Ovary (tissue), 7 donors: ENCODE measurements at regions not wholly inside any gene's neighbourhood (a gene's known extent, or its start where the extent isn't known, plus 50 kb on each side); places are given as distances from the start of the nearest gene placed in this dataset.
"Not testable (repeated sequence)": the region's sequence is repeated elsewhere in the genome, so short reads cannot be mapped to it uniquely, and the experiment has no call there.

ENCODE experiments used
- DNase-seq, 5 donors: peaks; one replicate each; pipeline ENCODE4 v3.0.0-alpha.2; 2019 to 2020
- H3K27ac ChIP-seq, 2 donors: fragments of 200-600 bp; one replicate each; pipeline versions ENCODE4 v1.5.1 to v1.8.0; 2019 to 2022
- H3K27me3 ChIP-seq: fragments of 200-600 bp; one replicate; pipeline ENCODE4 v1.8.0; 2022
- H3K36me3 ChIP-seq: fragments of 200-600 bp; sonication (generic); one replicate; pipeline ENCODE4 v1.5.1; 2019
- H3K4me1 ChIP-seq: one replicate; pipeline ENCODE4 v1.8.1; 2013; ENCODE audit warnings: mild to moderate bottlenecking, moderate library complexity; ENCODE audit not compliant: insufficient read depth
- H3K4me3 ChIP-seq: fragments of 200-600 bp; sonication (generic); one replicate; pipeline ENCODE4 v1.5.1; 2017
- H3K9me3 ChIP-seq, 2 donors: fragments of 200-600 bp in 1 of 2; sonication (generic) in 1 of 2; one replicate each; pipeline versions ENCODE4 v1.5.1 to v1.8.1; 2013 to 2019; ENCODE audit warnings: mild to moderate bottlenecking in 1 of 2, moderate library complexity in 1 of 2
- EP300 ChIP-seq: sonication (generic); formaldehyde crosslinking; IDR thresholded peaks from one replicate; pipeline ENCODE4 v1.6.1; 2017; ENCODE audit warnings: antibody characterized with exemption
- POLR2A ChIP-seq: fragments of 450-650 bp; IDR thresholded peaks from one replicate; pipeline ENCODE4 v1.6.1; 2017; ENCODE audit warnings: antibody characterized with exemption, mild to moderate bottlenecking, moderate library complexity
- WGBS, 3 donors: extraction: QIAGEN DNeasy Blood & Tissue Kit in 1 of 3; methylation state at CpG; one replicate each; pipeline versions ENCODE4 v1.1.5 to v1.1.7; 2013 to 2017; 5-methylcytosine and 5-hydroxymethylcytosine counted together
- intact Hi-C, 4 donors: fragments of 100-400 bp; cut with DNase I; formaldehyde crosslinking; loops; one replicate each; pipeline versions ENCODE4 v1.11.0 to v1.15.1; 2022 to 2023
- TF ChIP-seq, protein P1 (sequence below), 3 donors: fragments of 450-650 bp in 2 of 3; fragments of 200-600 bp in 1 of 3; IDR thresholded peaks; one replicate each; pipeline versions ENCODE4 v1.5.1 to v1.8.0; 2016 to 2022; ENCODE audit warnings: antibody characterized with exemption in 3 of 3, mild to moderate bottlenecking in 1 of 3
- donor health status: DM: no; HTN: no; CAD: no; lungs with moderate emphysema.
- donor health status: DM: no; HTN: no; CAD: no.
- donor health status: Bipolar disorder and iron deficiency.
- donor health status: DM: no; HTN: no; CAD: no.
- donor health status: DM: yes; HTN: yes; CAD: no.

GRCh38 chr2:182545420-182546167 lies 118.8 kb upstream of the PDE1A start:
- H3K4me3 ChIP-seq = no peak overlapping the region
- H3K9me3 ChIP-seq = no peaks in the 10 kb centered on the region
- intact Hi-C loops = no loop called here
- H3K36me3 ChIP-seq = no peaks in the 10 kb centered on the region
- TF ChIP-seq EP300 = no peak
- no peak for TF ChIP-seq POLR2A
- TF ChIP-seq, protein P1, sequence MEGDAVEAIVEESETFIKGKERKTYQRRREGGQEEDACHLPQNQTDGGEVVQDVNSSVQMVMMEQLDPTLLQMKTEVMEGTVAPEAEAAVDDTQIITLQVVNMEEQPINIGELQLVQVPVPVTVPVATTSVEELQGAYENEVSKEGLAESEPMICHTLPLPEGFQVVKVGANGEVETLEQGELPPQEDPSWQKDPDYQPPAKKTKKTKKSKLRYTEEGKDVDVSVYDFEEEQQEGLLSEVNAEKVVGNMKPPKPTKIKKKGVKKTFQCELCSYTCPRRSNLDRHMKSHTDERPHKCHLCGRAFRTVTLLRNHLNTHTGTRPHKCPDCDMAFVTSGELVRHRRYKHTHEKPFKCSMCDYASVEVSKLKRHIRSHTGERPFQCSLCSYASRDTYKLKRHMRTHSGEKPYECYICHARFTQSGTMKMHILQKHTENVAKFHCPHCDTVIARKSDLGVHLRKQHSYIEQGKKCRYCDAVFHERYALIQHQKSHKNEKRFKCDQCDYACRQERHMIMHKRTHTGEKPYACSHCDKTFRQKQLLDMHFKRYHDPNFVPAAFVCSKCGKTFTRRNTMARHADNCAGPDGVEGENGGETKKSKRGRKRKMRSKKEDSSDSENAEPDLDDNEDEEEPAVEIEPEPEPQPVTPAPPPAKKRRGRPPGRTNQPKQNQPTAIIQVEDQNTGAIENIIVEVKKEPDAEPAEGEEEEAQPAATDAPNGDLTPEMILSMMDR (IDR thresholded peaks at IDR 0.05) = no peak
- no peaks in the 10 kb centered on the region for H3K27me3 ChIP-seq
- 79 to 96% (median 95%) methylated on average over 3 of the region's 3 CpGs for WGBS, 3 donors
- H3K4me1 ChIP-seq = peaks cover 2% of the 10 kb centered on the region
- H3K27ac ChIP-seq = no peak overlapping the region
- no peak for DNase-seq

DNA sequence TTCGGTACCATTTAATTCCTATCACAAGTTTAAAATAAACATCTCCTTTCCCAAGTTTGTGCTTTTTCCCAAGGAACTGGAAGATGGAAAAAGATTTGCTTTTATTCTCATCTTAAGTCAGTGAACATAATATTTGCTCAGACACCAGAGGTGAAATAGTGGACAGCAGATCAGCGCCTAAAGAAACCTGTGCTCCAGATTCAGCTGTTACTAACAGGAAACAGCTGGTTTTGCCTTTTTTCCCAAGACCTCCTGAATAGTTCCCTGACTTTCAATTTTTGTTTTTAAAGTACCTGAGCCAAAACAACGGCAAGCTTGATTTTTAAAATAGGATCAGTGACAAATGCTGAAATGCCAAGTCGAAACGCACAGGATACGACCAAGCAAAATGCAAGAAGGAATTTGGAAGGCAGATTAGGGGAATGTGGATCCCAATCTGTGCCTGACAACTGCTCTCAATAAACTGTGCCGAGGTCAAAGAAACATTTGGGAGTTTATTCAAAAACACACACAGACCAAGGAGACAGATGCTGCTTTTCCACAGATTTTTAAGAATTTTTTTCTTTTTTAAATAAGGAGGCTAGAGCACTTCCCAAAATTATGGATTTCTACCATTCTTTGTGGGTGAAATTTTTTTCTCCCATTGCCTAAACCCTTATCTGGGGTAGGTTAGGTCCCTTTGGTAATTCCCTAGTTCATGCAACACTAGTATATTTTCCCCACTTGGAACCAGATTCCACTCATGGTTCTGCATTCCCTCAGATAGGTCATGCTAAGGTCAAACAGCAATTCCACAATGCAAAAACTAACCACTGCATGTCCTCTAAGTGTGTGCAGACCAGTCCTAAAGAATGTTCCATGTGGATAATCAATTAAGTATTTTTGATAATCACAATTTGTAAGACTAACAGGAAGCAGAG lies 121.5 kb upstream of the PDE1A start:
- intact Hi-C loops = no loop called here
- DNase-seq = no peak
- TF ChIP-seq, protein P1 (IDR thresholded peaks at IDR 0.05) = no peak
- TF ChIP-seq EP300 (no peak), POLR2A (no peak)
- no peaks in the 10 kb centered on the region for H3K36me3 ChIP-seq
- no peak overlapping the region for H3K4me3 ChIP-seq
- H3K9me3 ChIP-seq = no peaks in the 10 kb centered on the region
- no peak overlapping the region for H3K27ac ChIP-seq
- H3K4me1 ChIP-seq = peaks cover 2% of the 10 kb centered on the region
- WGBS, 3 donors = 3 to 13% (median 6%) methylated on average over 7 of the region's 7 CpGs
- H3K27me3 ChIP-seq = no peaks in the 10 kb centered on the region

DNA sequence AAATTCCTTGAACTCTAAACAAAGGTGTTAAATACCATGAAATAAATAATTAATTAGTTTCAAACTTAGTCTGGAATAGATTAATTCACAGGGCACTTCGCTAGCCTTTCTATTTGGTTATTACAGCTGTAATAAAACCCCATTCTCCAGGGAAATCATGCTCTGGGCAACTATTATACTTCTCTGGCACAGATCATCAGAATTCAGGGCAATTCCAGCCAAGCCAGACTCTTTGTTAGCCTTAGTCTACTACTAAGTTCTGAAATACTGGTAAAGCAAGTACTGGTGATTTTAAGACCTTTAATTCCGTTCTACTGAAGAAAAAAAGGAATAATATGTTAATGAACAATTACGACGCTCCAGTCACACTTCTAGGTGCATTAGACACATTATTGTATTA lies 123.4 kb upstream of the PDE1A start:
- H3K4me3 ChIP-seq = no peak overlapping the region
- intact Hi-C loops = no loop called here
- 95 to 99% (median 95%) methylated on average over 4 of the region's 4 CpGs for WGBS, 3 donors
- TF ChIP-seq EP300 (no peak), POLR2A (no peak)
- no peaks in the 10 kb centered on the region for H3K27me3 ChIP-seq
- H3K4me1 ChIP-seq = peaks cover 2% of the 10 kb centered on the region
- DNase-seq = no peak
- no peak overlapping the region for H3K27ac ChIP-seq
- H3K36me3 ChIP-seq = no peaks in the 10 kb centered on the region
- no peaks in the 10 kb centered on the region for H3K9me3 ChIP-seq

- H3K27ac ChIP-seq, H3K4me3 ChIP-seq, H3K36me3 ChIP-seq, H3K4me1 ChIP-seq, DNase-seq, H3K27me3 ChIP-seq, H3K9me3 ChIP-seq, intact Hi-C loops: not testable (repeated sequence)
- 91 to 97% (median 95%) methylated on average over 5 of the region's 5 CpGs for WGBS, 3 donors
Measured at GRCh38 chr2:182552232-182552631, 125.4 kb upstream of the PDE1A start.

DNA sequence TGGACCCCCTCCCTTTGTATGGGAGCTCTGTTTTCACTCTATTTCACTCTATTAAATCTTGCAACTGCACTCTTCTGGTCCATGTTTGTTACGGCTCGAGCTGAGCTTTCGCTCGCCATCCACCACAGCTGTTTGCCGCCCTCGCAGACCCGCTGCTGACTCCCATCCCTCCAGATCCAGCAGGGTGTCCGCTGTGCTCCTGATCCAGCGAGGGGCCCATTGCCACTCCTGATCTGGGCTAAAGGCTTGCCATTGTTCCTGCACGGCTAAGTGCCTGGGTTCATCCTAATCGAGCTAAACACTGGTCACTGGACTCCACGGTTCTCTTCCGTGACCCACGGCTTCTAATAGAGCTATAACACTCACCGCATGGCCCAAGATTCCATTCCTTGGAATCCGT lies 125.9 kb upstream of the PDE1A start:
- H3K4me1 ChIP-seq, DNase-seq, H3K27ac ChIP-seq, intact Hi-C loops, H3K36me3 ChIP-seq, H3K4me3 ChIP-seq, H3K27me3 ChIP-seq, H3K9me3 ChIP-seq: not testable (repeated sequence)
- WGBS, 3 donors = 96 to 97% (median 96%) methylated on average over 16 of the region's 16 CpGs

DNA sequence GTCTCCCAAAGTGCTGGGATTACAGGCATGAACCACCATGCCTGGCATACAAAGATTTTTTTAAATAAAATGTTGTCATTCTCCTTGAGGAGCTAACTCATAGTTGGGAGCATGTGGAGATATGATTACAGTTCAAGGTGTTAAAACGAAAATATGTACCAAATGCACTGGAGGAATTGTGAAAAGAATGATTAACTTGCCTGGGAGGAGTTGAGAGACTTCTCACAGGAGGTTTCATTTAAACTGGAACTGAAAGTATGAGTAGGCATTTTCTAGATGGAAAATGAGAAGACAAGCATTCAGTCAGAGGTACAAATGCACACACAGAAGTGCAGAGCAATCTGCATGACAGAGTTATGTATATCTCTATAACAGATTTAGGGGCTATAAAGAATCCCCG lies 126.6 kb upstream of the PDE1A start:
- TF ChIP-seq, protein P1 (IDR thresholded peaks at IDR 0.05) = no peak
- TF ChIP-seq EP300 (no peak), POLR2A (no peak)
- DNase-seq = no peak
- intact Hi-C loops = no loop called here
- H3K27me3 ChIP-seq = no peaks in the 10 kb centered on the region
- 80 to 88% (median 85%) methylated on average over 2 of the region's 2 CpGs for WGBS, 3 donors
- no peak overlapping the region for H3K4me3 ChIP-seq
- peaks cover 2% of the 10 kb centered on the region for H3K4me1 ChIP-seq
- no peaks in the 10 kb centered on the region for H3K36me3 ChIP-seq
- H3K27ac ChIP-seq = no peak overlapping the region
- no peaks in the 10 kb centered on the region for H3K9me3 ChIP-seq
